ENCODE measurements at regions not wholly inside any gene's neighbourhood (a gene's known extent, or its start where the extent isn't known, plus 50 kb on each side); places are given as distances from the start of the nearest gene placed in this dataset.

DNA sequence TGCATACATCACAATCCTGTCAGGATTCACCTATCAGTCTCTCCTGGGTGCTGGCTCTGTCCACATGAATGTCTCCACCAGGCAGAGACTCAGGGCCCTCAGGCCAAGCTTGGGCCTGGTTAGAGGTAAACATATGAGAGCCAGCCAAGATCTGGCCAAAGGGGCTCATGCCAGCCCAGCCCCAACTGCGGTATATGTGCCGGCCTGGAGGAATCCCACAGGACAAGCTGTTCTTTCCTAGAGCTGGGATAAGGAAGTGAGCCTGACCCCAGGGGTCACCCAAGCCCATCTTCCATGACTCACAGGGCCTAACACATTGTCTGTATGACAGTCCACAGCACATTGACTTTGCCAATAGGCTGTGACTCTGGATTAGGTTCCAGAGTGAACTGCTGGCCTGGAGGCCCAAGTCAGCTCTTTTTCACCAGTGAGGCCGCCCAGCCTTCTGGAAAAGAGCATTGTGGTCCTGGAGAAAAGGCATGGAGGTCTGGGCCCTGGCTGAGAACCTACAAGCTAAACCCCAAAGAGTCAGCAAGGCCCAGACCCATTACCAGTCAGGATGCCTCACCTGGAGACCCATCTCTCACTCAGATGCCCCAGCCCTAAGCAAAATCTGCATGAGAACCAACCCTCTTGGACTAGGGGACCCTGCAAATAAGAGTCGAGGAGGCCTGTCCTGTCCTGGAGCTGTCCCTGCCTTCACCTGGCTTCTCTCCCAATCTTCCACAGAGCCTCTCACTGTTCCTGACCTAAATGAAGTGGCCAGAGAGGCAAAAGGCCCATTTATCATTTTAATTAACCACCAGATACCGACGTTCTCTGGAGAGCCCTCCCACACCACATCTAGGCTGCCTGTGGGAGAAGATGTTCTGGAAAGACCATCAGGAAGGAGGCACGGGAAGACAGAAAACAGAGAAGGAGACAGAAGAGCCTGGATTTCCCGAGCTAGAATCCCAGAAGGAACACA is 120.9 kb upstream of the PKDCC start:
- Histone ChIP-seq H3K27ac (peak overlapping the region; percentile 55 to 78), H3K4me1 (no peaks in the 10 kb centered on the region), H3K9me3 (no peaks in the 10 kb centered on the region), H3K4me3 (no peak overlapping the region), H3K27me3 (no peaks in the 10 kb centered on the region), H3K36me3 (no peaks in the 10 kb centered on the region)
- intact Hi-C loops (cut with DNase I; ENCODE audit: low total_unique reads), result no loop called here
- peak; percentile 63 to 76 for DNase-seq
- TF ChIP-seq, protein P1, sequence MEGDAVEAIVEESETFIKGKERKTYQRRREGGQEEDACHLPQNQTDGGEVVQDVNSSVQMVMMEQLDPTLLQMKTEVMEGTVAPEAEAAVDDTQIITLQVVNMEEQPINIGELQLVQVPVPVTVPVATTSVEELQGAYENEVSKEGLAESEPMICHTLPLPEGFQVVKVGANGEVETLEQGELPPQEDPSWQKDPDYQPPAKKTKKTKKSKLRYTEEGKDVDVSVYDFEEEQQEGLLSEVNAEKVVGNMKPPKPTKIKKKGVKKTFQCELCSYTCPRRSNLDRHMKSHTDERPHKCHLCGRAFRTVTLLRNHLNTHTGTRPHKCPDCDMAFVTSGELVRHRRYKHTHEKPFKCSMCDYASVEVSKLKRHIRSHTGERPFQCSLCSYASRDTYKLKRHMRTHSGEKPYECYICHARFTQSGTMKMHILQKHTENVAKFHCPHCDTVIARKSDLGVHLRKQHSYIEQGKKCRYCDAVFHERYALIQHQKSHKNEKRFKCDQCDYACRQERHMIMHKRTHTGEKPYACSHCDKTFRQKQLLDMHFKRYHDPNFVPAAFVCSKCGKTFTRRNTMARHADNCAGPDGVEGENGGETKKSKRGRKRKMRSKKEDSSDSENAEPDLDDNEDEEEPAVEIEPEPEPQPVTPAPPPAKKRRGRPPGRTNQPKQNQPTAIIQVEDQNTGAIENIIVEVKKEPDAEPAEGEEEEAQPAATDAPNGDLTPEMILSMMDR (IDR thresholded peaks at IDR 0.05), result no peak
- TF ChIP-seq POLR2A (IDR thresholded peaks at IDR 0.05), result no peak

DNA sequence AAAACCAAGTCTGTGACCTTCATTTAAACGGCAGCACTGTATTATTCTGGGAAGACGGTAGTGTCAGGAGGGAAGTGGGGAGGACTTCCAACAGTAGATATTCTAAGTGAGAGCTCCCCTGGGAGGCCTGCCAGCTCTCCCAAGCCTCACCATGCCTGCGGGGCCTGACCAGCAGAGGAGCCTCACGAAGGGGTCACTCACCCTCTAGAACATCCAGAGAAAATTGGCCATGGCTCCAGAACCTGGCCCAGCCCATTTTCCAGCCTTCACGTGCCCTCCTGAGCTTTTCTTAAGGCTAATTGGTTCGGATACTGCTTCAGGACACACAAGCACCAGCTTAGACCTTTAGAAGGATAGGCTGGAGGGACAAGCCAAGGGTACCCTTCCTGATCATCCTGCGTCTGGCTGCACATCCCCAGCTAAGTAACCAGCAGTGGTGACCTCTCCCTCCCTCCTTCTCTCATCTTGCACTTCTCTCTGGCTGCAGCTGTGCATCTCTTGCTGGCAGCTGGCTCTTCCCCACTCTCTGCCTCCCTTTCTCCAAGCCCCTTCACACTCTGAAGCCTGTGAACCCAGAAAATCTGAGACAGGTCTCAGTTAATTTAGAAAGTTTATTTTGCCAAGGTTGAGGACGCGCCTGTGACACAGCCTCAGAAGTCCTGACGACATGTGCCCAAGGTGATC is 120.1 kb upstream of the PKDCC start:
- H3K27ac ChIP-seq, result peak overlapping the region; percentile 55 to 78
- intact Hi-C loops (cut with DNase I; ENCODE audit: low total_unique reads), result no loop called here
- no peaks in the 10 kb centered on the region for H3K9me3 ChIP-seq
- H3K36me3 ChIP-seq, result no peaks in the 10 kb centered on the region
- no peak for TF ChIP-seq POLR2A (IDR thresholded peaks at IDR 0.05)
- TF ChIP-seq, protein P1 (IDR thresholded peaks at IDR 0.05), result no peak
- no peak overlapping the region for H3K4me3 ChIP-seq
- no peaks in the 10 kb centered on the region for H3K27me3 ChIP-seq
- DNase-seq, result peak; percentile 51 to 52
- no peaks in the 10 kb centered on the region for H3K4me1 ChIP-seq

DNA sequence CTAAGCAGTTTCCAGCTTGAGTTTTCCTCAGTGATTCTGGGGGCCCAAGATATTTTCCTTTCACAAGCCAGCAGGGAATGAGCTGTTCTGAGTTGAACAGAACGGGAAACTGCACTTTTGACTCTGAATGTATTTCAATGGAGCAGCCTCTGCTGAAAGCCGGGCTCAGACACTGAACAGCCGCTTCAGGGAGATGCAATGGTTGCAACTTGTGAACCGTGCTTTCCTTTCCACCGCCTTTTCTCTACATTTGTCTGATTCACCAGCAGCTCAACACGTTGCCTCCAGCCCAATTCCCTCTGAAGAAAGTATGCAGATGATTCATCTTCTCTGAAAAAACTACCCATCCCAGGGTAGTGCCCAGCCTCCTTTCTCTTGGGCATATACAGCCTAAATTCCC is 119.3 kb upstream of the PKDCC start:
- Histone ChIP-seq H3K9me3 (no peaks in the 10 kb centered on the region), H3K27me3 (no peaks in the 10 kb centered on the region), H3K36me3 (no peaks in the 10 kb centered on the region), H3K4me1 (peaks cover 0 to 7% of the 10 kb centered on the region in 2 donors), H3K27ac (peak overlapping the region; percentile 55 to 78), H3K4me3 (no peak overlapping the region)
- intact Hi-C loops (cut with DNase I; ENCODE audit: low total_unique reads), result no loop called here
- no peak for TF ChIP-seq POLR2A (IDR thresholded peaks at IDR 0.05)
- TF ChIP-seq, protein P1 (IDR thresholded peaks at IDR 0.05), result no peak
- peak in 1 of 2 donors; percentile 39 for DNase-seq

DNA sequence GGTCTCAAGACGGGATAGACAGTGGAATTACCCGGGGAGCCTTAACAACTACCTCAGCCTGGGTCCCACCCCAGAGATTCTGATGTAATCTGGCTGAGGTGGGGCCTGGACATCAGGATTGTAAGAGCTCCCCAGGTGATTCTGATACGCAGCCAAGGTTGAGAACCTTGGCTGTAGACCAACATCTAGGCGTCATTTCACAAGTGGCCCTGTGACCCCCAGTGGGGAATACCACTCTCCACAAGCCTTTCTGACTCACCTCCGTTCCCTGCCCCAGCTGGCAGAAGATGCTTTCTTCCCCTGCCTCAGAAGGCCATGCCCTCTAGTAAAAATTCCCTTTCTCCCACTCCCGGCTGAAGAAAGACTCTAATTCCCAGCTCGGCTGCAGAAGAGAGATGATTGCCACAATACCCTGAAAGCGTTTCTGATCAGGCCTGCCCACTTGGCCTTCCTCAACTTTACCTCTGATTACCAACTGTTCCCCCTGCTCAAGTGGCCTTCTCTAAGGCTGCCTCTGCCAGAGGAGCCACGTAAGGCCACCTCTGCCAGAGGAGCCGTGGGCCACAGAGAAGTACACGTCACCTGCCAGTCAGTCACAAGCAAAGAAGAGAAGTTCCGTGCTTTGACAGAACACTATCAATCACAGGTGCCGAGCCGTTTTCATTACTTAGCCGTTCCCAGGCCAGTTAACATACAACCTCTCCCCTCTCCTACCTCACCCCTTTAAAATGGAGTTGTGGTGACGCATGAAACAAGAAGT is 116.8 kb upstream of the PKDCC start:
- Histone ChIP-seq H3K4me1 (peaks cover 0 to 10% of the 10 kb centered on the region in 2 donors), H3K36me3 (no peaks in the 10 kb centered on the region), H3K4me3 (no peak overlapping the region), H3K27me3 (no peaks in the 10 kb centered on the region), H3K27ac (peak overlapping the region in 1 of 2 donors; percentile 83), H3K9me3 (no peaks in the 10 kb centered on the region)
- no peak for TF ChIP-seq POLR2A (IDR thresholded peaks at IDR 0.05)
- TF ChIP-seq, protein P1 (IDR thresholded peaks at IDR 0.05), result no peak
- intact Hi-C loops (cut with DNase I; ENCODE audit: low total_unique reads), result loop anchor here (10.0 kb wide), 1 partner anchor 74 kb away; no protein-coding TSS in a partner anchor
- DNase-seq, result peak; percentile 48 to 55

Data from uterus (tissue), 3 donors.